ENCODE measurements at regions not wholly inside any gene's neighbourhood (a gene's known extent, or its start where the extent isn't known, plus 50 kb on each side); places are given as distances from the start of the nearest gene placed in this dataset.

DNA sequence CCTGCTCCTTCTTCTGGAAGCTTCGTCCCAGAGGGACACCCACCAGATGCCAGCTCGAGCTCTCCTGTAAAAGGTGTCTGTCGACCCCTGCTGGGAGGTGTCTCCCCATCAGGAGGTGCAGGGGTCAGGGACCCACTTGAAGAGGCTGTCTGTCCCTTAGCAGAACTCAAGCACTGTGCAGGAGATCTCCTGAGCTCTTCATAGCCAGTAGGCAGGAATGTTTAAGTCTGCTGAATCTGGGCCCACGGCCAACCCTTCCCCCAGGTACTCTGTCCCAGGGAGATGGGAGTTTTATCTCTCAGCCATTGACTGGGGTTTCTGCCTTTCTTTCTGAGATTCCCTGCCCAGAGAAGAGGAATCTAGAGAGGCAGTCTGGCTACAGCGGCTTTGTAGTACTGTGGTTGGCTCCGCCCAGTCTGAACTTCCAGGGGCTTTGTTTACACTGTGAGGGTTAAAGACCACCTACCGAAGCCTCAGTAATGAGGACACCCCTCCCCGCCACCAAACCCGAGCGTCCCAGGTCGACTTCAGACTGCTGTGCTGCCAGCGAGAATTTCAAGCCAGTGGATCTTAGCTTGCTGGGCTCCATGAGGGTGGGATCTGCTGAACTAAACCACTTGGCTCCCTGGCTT is 1383.0 kb upstream of the TENM3 start:
- ATAC-seq (ENCODE audit: low read depth) = no peak
- dilution Hi-C loops (cut with HindIII; ENCODE audit: low sequenced_read_pairs, unreplicated experiment) (no loop called here), intact Hi-C loops (cut with micrococcal nuclease) (no loop called here)

More for the DNA sequence above, 1383.0 kb upstream of the TENM3 start:
- Histone ChIP-seq H4K5ac (ENCODE audit: low read depth, low read length) (no peak overlapping the region), H3K9me1 (ENCODE audit: insufficient read depth, low read length) (no peaks in the 10 kb centered on the region), H2BK120ac (ENCODE audit: low read depth, low read length) (no peak overlapping the region), H3K4me1 (ENCODE audit: control insufficient read depth, insufficient read depth, low read length) (no peaks in the 10 kb centered on the region), H3K36me3 (ENCODE audit: control insufficient read depth, insufficient read depth, low read length) (no peaks in the 10 kb centered on the region), H3K4ac (ENCODE audit: low read depth, low read length) (no peak overlapping the region), H3K9ac (ENCODE audit: low read depth, low read length) (no peak overlapping the region), H3K27ac (ENCODE audit: insufficient read depth, low read length) (no peak overlapping the region), H3K23ac (ENCODE audit: low read depth, low read length) (no peak overlapping the region), H3K4me3 (ENCODE audit: insufficient read depth, low read depth, low read length) (no peak overlapping the region), H2AK9ac (replicated peaks; ENCODE audit: low read depth, low read length, poor library complexity) (no peak overlapping the region), H3K14ac (replicated peaks; ENCODE audit: low read depth, low read length) (no peak overlapping the region), H3K9me3 (ENCODE audit: control insufficient read depth, insufficient read depth, low read length) (no peaks in the 10 kb centered on the region), H4K91ac (ENCODE audit: insufficient read depth, low read depth, low read length) (no peak overlapping the region), H4K20me1 (ENCODE audit: insufficient read depth, low read length) (no peaks in the 10 kb centered on the region), H3K18ac (ENCODE audit: low read depth, low read length) (no peak overlapping the region), H2BK15ac (ENCODE audit: low read depth, low read length) (no peak overlapping the region), H3K4me2 (ENCODE audit: low read depth, low read length) (no peak overlapping the region), H3K27me3 (ENCODE audit: control insufficient read depth, insufficient read depth, low read length) (no peaks in the 10 kb centered on the region), H2AFZ (replicated peaks; ENCODE audit: low read length, poor library complexity) (no peak overlapping the region), H2BK20ac (ENCODE audit: low read depth, low read length) (no peak overlapping the region), H2AK5ac (ENCODE audit: low read depth, low read length) (no peak overlapping the region), H4K8ac (ENCODE audit: low read depth in 2 of 2, low read length in 2 of 2) (no peak overlapping the region), H2BK5ac (ENCODE audit: low read depth, low read length, poor library complexity, severe bottlenecking) (no peak overlapping the region), H3K79me1 (ENCODE audit: low read depth in 1 of 2, low read length in 2 of 2) (no peaks in the 10 kb centered on the region), H3K56ac (ENCODE audit: extremely low read depth, insufficient read depth, low read length) (no peak overlapping the region)
- no TSS peak for BruUV-seq (replicated peaks)
- POLR2A ChIA-PET (ENCODE audit: unreplicated experiment) = no interaction called here
- DNase-seq = no peak
- in situ Hi-C loops (cut with MboI; ENCODE audit: low sequenced_read_pairs) = no loop called here
- WGBS, 2 experiments (ENCODE audit: extremely low coverage in 2 of 2, insufficient read length in 1 of 2) = 70% methylated on average over 2 of the region's 12 CpGs; no CpG with 5 or more reads in 1 of the 2 experiments
- CTCF ChIA-PET = no interaction called here
- TF ChIP-seq RCOR1 (IDR thresholded peaks at IDR 0.05; ENCODE audit: insufficient replicate concordance, low read length) (no peak), FOS (IDR thresholded peaks at IDR 0.05; ENCODE audit: low read depth, low read length) (no peak), USF2 (IDR thresholded peaks at IDR 0.05; ENCODE audit: low read depth, low read length) (no peak), CHD1 (IDR thresholded peaks at IDR 0.05; ENCODE audit: low read depth, low read length) (no peak)
- TF ChIP-seq, protein P1, sequence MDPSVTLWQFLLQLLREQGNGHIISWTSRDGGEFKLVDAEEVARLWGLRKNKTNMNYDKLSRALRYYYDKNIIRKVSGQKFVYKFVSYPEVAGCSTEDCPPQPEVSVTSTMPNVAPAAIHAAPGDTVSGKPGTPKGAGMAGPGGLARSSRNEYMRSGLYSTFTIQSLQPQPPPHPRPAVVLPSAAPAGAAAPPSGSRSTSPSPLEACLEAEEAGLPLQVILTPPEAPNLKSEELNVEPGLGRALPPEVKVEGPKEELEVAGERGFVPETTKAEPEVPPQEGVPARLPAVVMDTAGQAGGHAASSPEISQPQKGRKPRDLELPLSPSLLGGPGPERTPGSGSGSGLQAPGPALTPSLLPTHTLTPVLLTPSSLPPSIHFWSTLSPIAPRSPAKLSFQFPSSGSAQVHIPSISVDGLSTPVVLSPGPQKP (IDR thresholded peaks at IDR 0.05; ENCODE audit: borderline replicate concordance, low read depth, low read length) = no peak

Data from IMR-90 (cell line).